ENCODE measurements at regions not wholly inside any gene's neighbourhood (a gene's known extent, or its start where the extent isn't known, plus 50 kb on each side); places are given as distances from the start of the nearest gene placed in this dataset.

- no peaks in the 10 kb centered on the region for H3K9me3 ChIP-seq
- H3K27ac ChIP-seq: no peak overlapping the region
- no peaks in the 10 kb centered on the region for H3K4me1 ChIP-seq
- no peak overlapping the region for H3K9ac ChIP-seq (ENCODE audit: low read depth in 2 of 2, low read length in 2 of 2)
- intact Hi-C loops (cut with DNase I): no loop called here
- no peaks in the 10 kb centered on the region for H3K36me3 ChIP-seq
- H3K4me3 ChIP-seq: no peak overlapping the region
- DNase-seq: no peak
- TF ChIP-seq, protein P1, sequence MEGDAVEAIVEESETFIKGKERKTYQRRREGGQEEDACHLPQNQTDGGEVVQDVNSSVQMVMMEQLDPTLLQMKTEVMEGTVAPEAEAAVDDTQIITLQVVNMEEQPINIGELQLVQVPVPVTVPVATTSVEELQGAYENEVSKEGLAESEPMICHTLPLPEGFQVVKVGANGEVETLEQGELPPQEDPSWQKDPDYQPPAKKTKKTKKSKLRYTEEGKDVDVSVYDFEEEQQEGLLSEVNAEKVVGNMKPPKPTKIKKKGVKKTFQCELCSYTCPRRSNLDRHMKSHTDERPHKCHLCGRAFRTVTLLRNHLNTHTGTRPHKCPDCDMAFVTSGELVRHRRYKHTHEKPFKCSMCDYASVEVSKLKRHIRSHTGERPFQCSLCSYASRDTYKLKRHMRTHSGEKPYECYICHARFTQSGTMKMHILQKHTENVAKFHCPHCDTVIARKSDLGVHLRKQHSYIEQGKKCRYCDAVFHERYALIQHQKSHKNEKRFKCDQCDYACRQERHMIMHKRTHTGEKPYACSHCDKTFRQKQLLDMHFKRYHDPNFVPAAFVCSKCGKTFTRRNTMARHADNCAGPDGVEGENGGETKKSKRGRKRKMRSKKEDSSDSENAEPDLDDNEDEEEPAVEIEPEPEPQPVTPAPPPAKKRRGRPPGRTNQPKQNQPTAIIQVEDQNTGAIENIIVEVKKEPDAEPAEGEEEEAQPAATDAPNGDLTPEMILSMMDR (IDR thresholded peaks at IDR 0.05): no peak
- H3K27me3 ChIP-seq: no peaks in the 10 kb centered on the region
These were observed 687.0 kb downstream of the TYW1 start for GRCh38 chr7:67683628-67684027.

DNA sequence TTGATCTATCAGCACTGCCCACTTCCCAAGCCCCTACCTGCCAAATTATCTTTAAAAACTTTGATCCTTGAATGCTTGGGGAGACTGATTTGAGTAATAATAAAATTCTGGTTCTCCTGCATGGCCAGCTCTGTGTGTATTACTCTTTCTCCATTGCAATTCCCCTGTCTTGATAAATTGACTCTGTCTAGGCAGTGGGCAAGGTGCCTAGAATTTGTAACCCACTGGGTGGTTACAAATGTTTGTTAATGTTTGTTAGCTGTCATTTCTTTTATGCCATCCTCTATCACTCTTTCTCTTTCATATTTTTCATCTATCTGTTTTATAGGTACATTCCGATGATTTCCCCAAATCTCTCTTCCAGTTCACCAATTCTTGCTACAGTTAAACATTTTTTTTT, 694.1 kb downstream of the TYW1 start:
- H3K4me3 ChIP-seq: no peak overlapping the region
- TF ChIP-seq, protein P1 (IDR thresholded peaks at IDR 0.05): no peak
- no peaks in the 10 kb centered on the region for H3K9me3 ChIP-seq
- H3K27ac ChIP-seq: no peak overlapping the region
- no peaks in the 10 kb centered on the region for H3K4me1 ChIP-seq
- no peaks in the 10 kb centered on the region for H3K27me3 ChIP-seq
- intact Hi-C loops (cut with DNase I): no loop called here
- no peak for DNase-seq
- no peaks in the 10 kb centered on the region for H3K36me3 ChIP-seq
- no peak overlapping the region for H3K9ac ChIP-seq (ENCODE audit: low read depth in 2 of 2, low read length in 2 of 2)

DNA sequence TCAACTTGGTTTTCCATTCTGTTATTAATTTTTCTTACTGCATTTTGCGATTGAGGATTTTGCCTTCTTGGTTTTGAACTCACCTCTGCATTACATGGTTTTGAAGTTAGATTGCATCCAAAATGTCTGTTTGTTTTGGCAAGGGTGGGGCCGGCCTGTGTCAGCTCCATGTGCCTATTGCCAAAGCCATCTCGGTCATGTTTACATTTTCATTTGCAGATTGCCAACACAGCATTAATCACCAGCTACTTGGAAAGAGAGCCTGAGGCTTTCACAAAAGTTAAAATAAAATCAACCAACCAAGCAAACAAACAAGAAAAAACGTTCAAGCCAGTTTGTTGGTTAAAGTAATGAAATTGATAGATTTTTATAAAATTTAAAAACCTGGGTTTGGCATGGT, 695.8 kb downstream of the TYW1 start:
- Histone ChIP-seq H3K4me3 (no peak overlapping the region), H3K27me3 (no peaks in the 10 kb centered on the region), H3K9ac (ENCODE audit: low read depth in 2 of 2, low read length in 2 of 2) (no peak overlapping the region), H3K27ac (no peak overlapping the region), H3K9me3 (no peaks in the 10 kb centered on the region), H3K4me1 (no peaks in the 10 kb centered on the region), H3K36me3 (no peaks in the 10 kb centered on the region)
- DNase-seq: no peak
- TF ChIP-seq, protein P1 (IDR thresholded peaks at IDR 0.05): no peak
- intact Hi-C loops (cut with DNase I): no loop called here

DNA sequence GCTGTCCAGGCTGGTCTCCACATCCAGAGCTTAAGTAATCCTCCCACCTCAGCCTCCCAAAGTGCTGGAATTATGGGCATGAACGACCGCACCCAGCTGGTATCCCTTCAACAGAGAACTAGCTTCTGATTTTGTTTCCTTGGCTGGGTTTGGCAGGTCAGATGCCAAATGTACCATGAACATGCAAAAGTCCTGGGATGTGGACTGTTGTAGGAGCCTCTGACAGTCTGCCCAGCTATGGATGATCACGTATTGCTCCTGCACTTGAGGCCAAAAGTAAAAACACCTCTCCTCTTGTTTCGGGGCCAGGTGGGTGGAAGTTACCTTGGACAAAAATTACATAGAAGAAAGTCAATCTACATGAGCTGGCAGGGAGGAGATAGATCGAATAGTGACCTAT, 699.5 kb downstream of the TYW1 start:
- TF ChIP-seq, protein P1 (IDR thresholded peaks at IDR 0.05): no peak
- no peak overlapping the region for H3K4me3 ChIP-seq
- no peaks in the 10 kb centered on the region for H3K9me3 ChIP-seq
- H3K9ac ChIP-seq (ENCODE audit: low read depth in 2 of 2, low read length in 2 of 2): no peak overlapping the region
- no peaks in the 10 kb centered on the region for H3K36me3 ChIP-seq
- intact Hi-C loops (cut with DNase I): no loop called here
- H3K27me3 ChIP-seq: no peaks in the 10 kb centered on the region
- H3K27ac ChIP-seq: no peak overlapping the region
- no peak for DNase-seq
- no peaks in the 10 kb centered on the region for H3K4me1 ChIP-seq

GRCh38 chr7:67696878-67697277, 700.2 kb downstream of the TYW1 start:
- Histone ChIP-seq H3K9me3 (no peaks in the 10 kb centered on the region), H3K27me3 (no peaks in the 10 kb centered on the region), H3K36me3 (no peaks in the 10 kb centered on the region), H3K9ac (ENCODE audit: low read depth in 2 of 2, low read length in 2 of 2) (no peak overlapping the region), H3K4me3 (no peak overlapping the region), H3K4me1 (no peaks in the 10 kb centered on the region), H3K27ac (no peak overlapping the region)
- DNase-seq: no peak
- TF ChIP-seq, protein P1 (IDR thresholded peaks at IDR 0.05): no peak
- intact Hi-C loops (cut with DNase I): no loop called here

GRCh38 chr7:67698354-67698753, 701.7 kb downstream of the TYW1 start:
- no peaks in the 10 kb centered on the region for H3K9me3 ChIP-seq
- no peak for DNase-seq
- H3K36me3 ChIP-seq: no peaks in the 10 kb centered on the region
- no peak overlapping the region for H3K27ac ChIP-seq
- TF ChIP-seq, protein P1 (IDR thresholded peaks at IDR 0.05): no peak
- intact Hi-C loops (cut with DNase I): no loop called here
- H3K4me1 ChIP-seq: no peaks in the 10 kb centered on the region
- H3K27me3 ChIP-seq: no peaks in the 10 kb centered on the region
- H3K4me3 ChIP-seq: no peak overlapping the region
- H3K9ac ChIP-seq (ENCODE audit: low read depth in 2 of 2, low read length in 2 of 2): no peak overlapping the region

All from colonic mucosa (tissue), 4 donors.